GM23248 (cell line): ENCODE measurements at regions not wholly inside any gene's neighbourhood (a gene's known extent, or its start where the extent isn't known, plus 50 kb on each side); places are given as distances from the start of the nearest gene placed in this dataset.
"Not testable (repeated sequence)": the region's sequence is repeated elsewhere in the genome, so short reads cannot be mapped to it uniquely, and the experiment has no call there.

Experiments used
- EZH2 ChIP-seq: fragments of 200-600 bp; sonication (generic); IDR thresholded peaks from 2 replicates; pipeline ENCODE4 v1.6.1; 2018; ENCODE audit warnings: antibody characterized with exemption, mild to moderate bottlenecking; ENCODE audit not compliant: insufficient read depth, poor library complexity, severe bottlenecking
- EZH2phosphoT487 ChIP-seq: fragments of 200-600 bp; sonication (generic); IDR thresholded peaks from 2 replicates; pipeline ENCODE4 v1.6.1; 2018; ENCODE audit warnings: antibody characterized with exemption, moderate library complexity, mild to moderate bottlenecking, low read depth; ENCODE audit not compliant: insufficient read depth

DNA sequence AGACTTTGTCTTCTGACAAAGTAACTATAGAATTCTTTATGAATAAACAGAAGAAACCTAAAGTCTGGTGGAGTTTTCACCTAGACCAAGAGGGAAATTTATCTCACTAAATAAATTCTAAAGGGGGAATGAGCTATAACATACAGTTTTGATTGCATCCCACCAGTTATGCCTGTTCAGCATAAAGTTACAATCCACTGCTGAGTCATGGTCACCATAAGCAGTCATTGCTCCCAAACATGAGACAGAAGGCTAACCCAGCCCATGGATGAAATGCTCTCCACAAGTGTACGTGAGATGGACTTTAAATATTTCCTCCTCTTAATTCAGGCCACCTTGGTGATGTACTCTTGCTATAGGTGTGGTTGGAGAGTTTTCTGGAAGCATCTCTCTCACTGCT lies 96.7 kb upstream of the CCT8L2 start:
- TF ChIP-seq EZH2, EZH2phosphoT487: not testable (repeated sequence)
